H1 (cell line): ENCODE measurements at regions not wholly inside any gene's neighbourhood (a gene's known extent, or its start where the extent isn't known, plus 50 kb on each side); places are given as distances from the start of the nearest gene placed in this dataset.

Experiments used
- ASH2L ChIP-seq: fragments of 200-600, 300-600 bp; sonication (generic); IDR thresholded peaks from one replicate; pipeline ENCODE4 v1.7.1; 2017; ENCODE audit warnings: low read length
- BRCA1 ChIP-seq: IDR thresholded peaks from 2 replicates; pipeline ENCODE4 v1.6.1; 2012; ENCODE audit warnings: low read depth, low read length, improper control_type of control experiment
- CTCF ChIP-seq, 3 experiments: IDR thresholded peaks; 1 replicate in 2 of 3; 2 replicates in 1 of 3; pipeline versions ENCODE4 v1.5.1 to v1.6.1; 2011; ENCODE audit warnings: low read length in 3 of 3, mild to moderate bottlenecking in 3 of 3, inconsistent platforms in 2 of 3, low read depth in 1 of 3, moderate library complexity in 1 of 3; ENCODE audit not compliant: insufficient read depth in 1 of 3; ENCODE audit errors: control extremely low read depth in 1 of 3
- EP300 ChIP-seq, 2 experiments: IDR thresholded peaks; 1 replicate in 1 of 2; 2 replicates in 1 of 2; pipeline ENCODE4 v1.6.1; 2011 to 2012; ENCODE audit warnings: low read depth in 2 of 2, low read length in 2 of 2, mild to moderate bottlenecking in 2 of 2, borderline replicate concordance in 1 of 2, inconsistent platforms in 1 of 2, moderate library complexity in 1 of 2
- KDM4A ChIP-seq: IDR thresholded peaks from one replicate; pipeline ENCODE4 v1.7.1; 2012; ENCODE audit warnings: low read depth, mild to moderate bottlenecking, moderate library complexity, low read length, inconsistent platforms; ENCODE audit not compliant: severe bottlenecking
- NRF1 ChIP-seq: IDR thresholded peaks from 2 replicates; pipeline ENCODE4 v1.6.1; 2011; ENCODE audit warnings: mild to moderate bottlenecking, low read depth, low read length, improper control_type of control experiment

DNA sequence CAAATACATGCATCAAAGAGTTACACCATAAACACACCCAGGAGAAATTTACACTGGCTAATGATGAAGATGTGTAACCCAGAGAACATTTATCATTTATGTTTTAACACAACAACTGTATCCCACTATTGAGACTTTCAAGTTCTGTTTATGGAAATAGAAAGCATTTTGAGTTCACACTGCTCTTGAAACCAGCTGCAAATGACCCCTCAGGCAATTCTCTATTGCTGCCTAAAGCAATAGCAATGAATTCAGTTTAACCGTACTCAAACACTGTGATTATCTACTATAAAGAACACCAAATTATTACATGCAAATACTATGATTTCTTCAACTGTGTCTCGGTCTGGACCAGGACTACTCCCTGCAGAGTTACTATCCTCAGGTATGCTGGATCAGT lies 452.7 kb upstream of the NRXN1 start (continued):
- TF ChIP-seq CTCF (IDR thresholded peaks at IDR 0.05; ENCODE audit: control extremely low read depth in 1 of 3, insufficient read depth in 1 of 3, low read depth in 1 of 3, low read length in 3 of 3) = no peak
- TF ChIP-seq ASH2L = no peak
- no peak for TF ChIP-seq KDM4A
- no peak for TF ChIP-seq EP300 (IDR thresholded peaks at IDR 0.05; ENCODE audit: borderline replicate concordance in 1 of 2, low read depth in 2 of 2, low read length in 2 of 2)
- no peak for TF ChIP-seq NRF1
- TF ChIP-seq BRCA1 = no peak
